ENCODE measurements at regions not wholly inside any gene's neighbourhood (a gene's known extent, or its start where the extent isn't known, plus 50 kb on each side); places are given as distances from the start of the nearest gene placed in this dataset.

GRCh38 chr2:183665425-183665824 is 541.2 kb downstream of the NUP35 start:
- H4K20me1 ChIP-seq (ENCODE audit: insufficient read depth), result no peaks in the 10 kb centered on the region
- no peak for ATAC-seq
- no peak overlapping the region for H3K9ac ChIP-seq (ENCODE audit: low read length)
- ChIA-PET CTCF (no interaction called here), POLR2A (no interaction called here), RAD21 (ENCODE audit: low non-redundant PET in 1 of 2, low total read pairs in 2 of 2, uncharacterized antibody in 2 of 2, unreplicated experiment in 2 of 2) (no interaction called here)
- no peaks in the 10 kb centered on the region; the same call in 1 of the 2 replicates for H3K9me2 ChIP-seq (ENCODE audit: insufficient read depth)
- no peaks in the 10 kb centered on the region for H3K9me3 ChIP-seq (ENCODE audit: control insufficient read depth in 1 of 2, insufficient read depth in 1 of 2, low read depth in 1 of 2, low read length in 2 of 2)
- DNase-seq (ENCODE audit: low read depth, low spot score), result no peak
- H3K27me3 ChIP-seq (ENCODE audit: insufficient read depth, low read length), result no peaks in the 10 kb centered on the region
- H3K27ac ChIP-seq (ENCODE audit: low read depth, low read length), result no peak overlapping the region
- H3K4me3 ChIP-seq (replicated peaks in 1 of 2; ENCODE audit: low read depth in 1 of 2, low read length in 2 of 2), result no peak overlapping the region
- H2AFZ ChIP-seq (ENCODE audit: low read depth, low read length, poor library complexity, severe bottlenecking), result no peak overlapping the region
- H3K4me1 ChIP-seq (ENCODE audit: control insufficient read depth in 1 of 2, insufficient read depth in 2 of 2, low read length in 2 of 2), result no peaks in the 10 kb centered on the region
- intact Hi-C loops (cut with micrococcal nuclease), result no loop called here
- H3K4me2 ChIP-seq (ENCODE audit: low read length), result no peak overlapping the region
- no peak for TF ChIP-seq ZFX (IDR thresholded peaks at IDR 0.05)
- BruUV-seq (replicated peaks), result no TSS peak
- H3K36me3 ChIP-seq (ENCODE audit: control insufficient read depth in 1 of 2, insufficient read depth in 2 of 2, low read length in 2 of 2), result no peaks in the 10 kb centered on the region
- no peaks in the 10 kb centered on the region for H3K79me2 ChIP-seq (ENCODE audit: insufficient read depth, low read length)

DNA sequence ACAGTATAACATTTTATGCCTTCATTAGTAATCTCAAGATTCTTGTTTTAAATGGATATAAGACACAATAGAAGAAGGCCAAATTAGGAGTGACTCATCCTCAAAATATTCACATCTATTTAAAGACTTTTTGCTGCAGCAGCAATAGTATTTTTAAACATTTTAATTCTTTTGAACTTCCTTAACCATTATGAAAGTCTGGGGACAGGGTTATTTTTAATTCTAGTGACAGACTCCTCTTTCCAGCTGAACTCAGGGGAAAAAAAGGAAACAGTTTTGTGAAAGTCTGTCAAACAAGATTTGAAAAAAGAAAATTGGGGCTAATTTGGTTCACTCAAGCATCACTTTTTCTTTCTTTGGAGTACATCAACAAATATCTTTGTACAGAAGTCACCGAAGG is 541.8 kb downstream of the NUP35 start:
- intact Hi-C loops (cut with micrococcal nuclease), result no loop called here

More for the DNA sequence above, 541.8 kb downstream of the NUP35 start:
- no peaks in the 10 kb centered on the region for H3K79me2 ChIP-seq (ENCODE audit: insufficient read depth, low read length)
- H3K9ac ChIP-seq (ENCODE audit: low read length), result no peak overlapping the region
- BruUV-seq (replicated peaks), result no TSS peak
- H4K20me1 ChIP-seq (ENCODE audit: insufficient read depth), result no peaks in the 10 kb centered on the region
- H3K36me3 ChIP-seq (ENCODE audit: control insufficient read depth in 1 of 2, insufficient read depth in 2 of 2, low read length in 2 of 2), result no peaks in the 10 kb centered on the region
- H3K27me3 ChIP-seq (ENCODE audit: insufficient read depth, low read length), result no peaks in the 10 kb centered on the region
- H3K4me1 ChIP-seq (ENCODE audit: control insufficient read depth in 1 of 2, insufficient read depth in 2 of 2, low read length in 2 of 2), result no peaks in the 10 kb centered on the region
- H2AFZ ChIP-seq (ENCODE audit: low read depth, low read length, poor library complexity, severe bottlenecking), result no peak overlapping the region
- TF ChIP-seq ZNF274 (IDR thresholded peaks at IDR 0.05; ENCODE audit: low read depth, low read length) (no peak), FOSL1 (IDR thresholded peaks at IDR 0.05; ENCODE audit: low read depth) (no peak), CEBPB (IDR thresholded peaks at IDR 0.05; ENCODE audit: low read depth) (no peak), SRF (IDR thresholded peaks at IDR 0.05; ENCODE audit: low read depth) (no peak), POLR2AphosphoS5 (IDR thresholded peaks at IDR 0.05; ENCODE audit: low read depth, low read length) (no peak), ELF1 (IDR thresholded peaks at IDR 0.05; ENCODE audit: borderline replicate concordance, low read depth) (no peak), ZFX (IDR thresholded peaks at IDR 0.05) (no peak), EZH2 (IDR thresholded peaks at IDR 0.05) (no peak), JUND (IDR thresholded peaks at IDR 0.05) (no peak), ATF3 (IDR thresholded peaks at IDR 0.05) (no peak), CBX3 (IDR thresholded peaks at IDR 0.05; ENCODE audit: low read depth) (no peak)
- TF ChIP-seq, protein P1, sequence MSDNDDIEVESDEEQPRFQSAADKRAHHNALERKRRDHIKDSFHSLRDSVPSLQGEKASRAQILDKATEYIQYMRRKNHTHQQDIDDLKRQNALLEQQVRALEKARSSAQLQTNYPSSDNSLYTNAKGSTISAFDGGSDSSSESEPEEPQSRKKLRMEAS (IDR thresholded peaks at IDR 0.05), result no peak
- TF ChIP-seq, protein P2, sequence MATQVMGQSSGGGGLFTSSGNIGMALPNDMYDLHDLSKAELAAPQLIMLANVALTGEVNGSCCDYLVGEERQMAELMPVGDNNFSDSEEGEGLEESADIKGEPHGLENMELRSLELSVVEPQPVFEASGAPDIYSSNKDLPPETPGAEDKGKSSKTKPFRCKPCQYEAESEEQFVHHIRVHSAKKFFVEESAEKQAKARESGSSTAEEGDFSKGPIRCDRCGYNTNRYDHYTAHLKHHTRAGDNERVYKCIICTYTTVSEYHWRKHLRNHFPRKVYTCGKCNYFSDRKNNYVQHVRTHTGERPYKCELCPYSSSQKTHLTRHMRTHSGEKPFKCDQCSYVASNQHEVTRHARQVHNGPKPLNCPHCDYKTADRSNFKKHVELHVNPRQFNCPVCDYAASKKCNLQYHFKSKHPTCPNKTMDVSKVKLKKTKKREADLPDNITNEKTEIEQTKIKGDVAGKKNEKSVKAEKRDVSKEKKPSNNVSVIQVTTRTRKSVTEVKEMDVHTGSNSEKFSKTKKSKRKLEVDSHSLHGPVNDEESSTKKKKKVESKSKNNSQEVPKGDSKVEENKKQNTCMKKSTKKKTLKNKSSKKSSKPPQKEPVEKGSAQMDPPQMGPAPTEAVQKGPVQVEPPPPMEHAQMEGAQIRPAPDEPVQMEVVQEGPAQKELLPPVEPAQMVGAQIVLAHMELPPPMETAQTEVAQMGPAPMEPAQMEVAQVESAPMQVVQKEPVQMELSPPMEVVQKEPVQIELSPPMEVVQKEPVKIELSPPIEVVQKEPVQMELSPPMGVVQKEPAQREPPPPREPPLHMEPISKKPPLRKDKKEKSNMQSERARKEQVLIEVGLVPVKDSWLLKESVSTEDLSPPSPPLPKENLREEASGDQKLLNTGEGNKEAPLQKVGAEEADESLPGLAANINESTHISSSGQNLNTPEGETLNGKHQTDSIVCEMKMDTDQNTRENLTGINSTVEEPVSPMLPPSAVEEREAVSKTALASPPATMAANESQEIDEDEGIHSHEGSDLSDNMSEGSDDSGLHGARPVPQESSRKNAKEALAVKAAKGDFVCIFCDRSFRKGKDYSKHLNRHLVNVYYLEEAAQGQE (IDR thresholded peaks at IDR 0.05; ENCODE audit: low read depth), result no peak
- TF ChIP-seq, protein P3, sequence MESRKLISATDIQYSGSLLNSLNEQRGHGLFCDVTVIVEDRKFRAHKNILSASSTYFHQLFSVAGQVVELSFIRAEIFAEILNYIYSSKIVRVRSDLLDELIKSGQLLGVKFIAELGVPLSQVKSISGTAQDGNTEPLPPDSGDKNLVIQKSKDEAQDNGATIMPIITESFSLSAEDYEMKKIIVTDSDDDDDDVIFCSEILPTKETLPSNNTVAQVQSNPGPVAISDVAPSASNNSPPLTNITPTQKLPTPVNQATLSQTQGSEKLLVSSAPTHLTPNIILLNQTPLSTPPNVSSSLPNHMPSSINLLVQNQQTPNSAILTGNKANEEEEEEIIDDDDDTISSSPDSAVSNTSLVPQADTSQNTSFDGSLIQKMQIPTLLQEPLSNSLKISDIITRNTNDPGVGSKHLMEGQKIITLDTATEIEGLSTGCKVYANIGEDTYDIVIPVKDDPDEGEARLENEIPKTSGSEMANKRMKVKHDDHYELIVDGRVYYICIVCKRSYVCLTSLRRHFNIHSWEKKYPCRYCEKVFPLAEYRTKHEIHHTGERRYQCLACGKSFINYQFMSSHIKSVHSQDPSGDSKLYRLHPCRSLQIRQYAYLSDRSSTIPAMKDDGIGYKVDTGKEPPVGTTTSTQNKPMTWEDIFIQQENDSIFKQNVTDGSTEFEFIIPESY (IDR thresholded peaks at IDR 0.05; ENCODE audit: extremely low read depth, insufficient replicate concordance, low read length), result no peak
- H3K9me2 ChIP-seq (ENCODE audit: insufficient read depth), result no peaks in the 10 kb centered on the region; the same call in 1 of the 2 replicates
- H3K9me3 ChIP-seq (ENCODE audit: control insufficient read depth in 1 of 2, insufficient read depth in 1 of 2, low read depth in 1 of 2, low read length in 2 of 2), result no peaks in the 10 kb centered on the region
- DNase-seq (ENCODE audit: low read depth, low spot score) (no peak), ATAC-seq (no peak)
- H3K27ac ChIP-seq (ENCODE audit: low read depth, low read length), result no peak overlapping the region
- ChIA-PET POLR2A (no interaction called here), RAD21 (ENCODE audit: low non-redundant PET in 1 of 2, low total read pairs in 2 of 2, uncharacterized antibody in 2 of 2, unreplicated experiment in 2 of 2) (no interaction called here), CTCF (no interaction called here)
- no peak overlapping the region for H3K4me3 ChIP-seq (replicated peaks in 1 of 2; ENCODE audit: low read depth in 1 of 2, low read length in 2 of 2)
- no peak overlapping the region for H3K4me2 ChIP-seq (ENCODE audit: low read length)
